SU-DHL-6 (cell line): ENCODE measurements at regions not wholly inside any gene's neighbourhood (a gene's known extent, or its start where the extent isn't known, plus 50 kb on each side); places are given as distances from the start of the nearest gene placed in this dataset.

Experiments
- H2AFZ ChIP-seq: fragments of 200-600 bp; sonication (generic); 2 replicates; pipeline ENCODE4 v1.6.1; 2014; ENCODE audit warnings: low read depth, mild to moderate bottlenecking, moderate library complexity, mixed read lengths, antibody characterized with exemption, low read length; ENCODE audit not compliant: severe bottlenecking
- H3F3A ChIP-seq: fragments of 200-600 bp; shearing (Covaris generic); 2 replicates; pipeline ENCODE4 v1.6.0; 2016; ENCODE audit warnings: antibody characterized with exemption, mild to moderate bottlenecking; ENCODE audit not compliant: insufficient read depth
- H3K27ac ChIP-seq: fragments of 200-600 bp; sonication (generic); 2 replicates; pipeline ENCODE4 v1.5.1; 2016; ENCODE audit warnings: low read depth, mild to moderate bottlenecking, low read length, moderate library complexity, mixed read lengths
- H3K27me3 ChIP-seq: fragments of 200-600 bp; sonication (generic), shearing (Covaris generic); 2 replicates; pipeline ENCODE4 v1.6.0; 2014; ENCODE audit warnings: mild to moderate bottlenecking, low read length
- H3K36me3 ChIP-seq: fragments of 200-600 bp; sonication (generic); 2 replicates; pipeline ENCODE4 v1.6.1; 2014; ENCODE audit warnings: mild to moderate bottlenecking, low read length, mixed read lengths
- H3K4me2 ChIP-seq: fragments of 300-600, 200-600 bp; shearing (Covaris generic), sonication (generic); 2 replicates; pipeline ENCODE4 v1.6.0; 2014; ENCODE audit warnings: low read length, low read depth, mild to moderate bottlenecking; ENCODE audit not compliant: poor library complexity, severe bottlenecking
- H3K4me3 ChIP-seq: fragments of 200-600 bp; sonication (generic); 2 replicates; pipeline ENCODE4 v1.5.1; 2014; ENCODE audit warnings: antibody characterized with exemption, low read length, mild to moderate bottlenecking, mixed read lengths; ENCODE audit not compliant: insufficient read depth, poor library complexity, severe bottlenecking
- H3K79me2 ChIP-seq: fragments of 200-600 bp; sonication (generic); 2 replicates; pipeline ENCODE4 v1.6.1; 2014; ENCODE audit warnings: mild to moderate bottlenecking, low read length, moderate library complexity; ENCODE audit not compliant: insufficient read depth
- H3K9ac ChIP-seq: fragments of 200-600 bp; sonication (generic); 2 replicates; pipeline ENCODE4 v1.7.0; 2014; ENCODE audit warnings: mild to moderate bottlenecking, low read length
- H3K9me2 ChIP-seq: fragments of 200-600 bp; sonication (generic); replicated peaks from 2 replicates; pipeline ENCODE4 v1.6.1; 2014; ENCODE audit warnings: low read length; ENCODE audit not compliant: insufficient read depth
- H3K9me3 ChIP-seq: fragments of 200-600 bp; sonication (generic); 2 replicates; pipeline ENCODE4 v1.6.1; 2014; ENCODE audit warnings: low read length, mixed read lengths; ENCODE audit not compliant: insufficient read depth
- H4K20me1 ChIP-seq: fragments of 200-600 bp; sonication (generic); 2 replicates; pipeline ENCODE4 v1.6.1; 2014; ENCODE audit warnings: low read depth, mild to moderate bottlenecking, antibody characterized with exemption, low read length, moderate library complexity, mixed read lengths
- CTCF ChIP-seq: fragments of 200-600 bp; sonication (generic); IDR thresholded peaks from one replicate; pipeline ENCODE4 v1.5.1; 2017; ENCODE audit warnings: antibody characterized with exemption, mild to moderate bottlenecking, low read length, moderate library complexity; ENCODE audit not compliant: insufficient read depth, poor library complexity, severe bottlenecking
- EZH2phosphoT487 ChIP-seq: fragments of 200-600 bp; sonication (generic), shearing (Covaris generic); conservative IDR thresholded peaks from 2 replicates; pipeline ENCODE4 v1.6.1; 2018; ENCODE audit warnings: mild to moderate bottlenecking, antibody characterized with exemption, low read length, moderate library complexity, mixed read lengths

- no peaks in the 10 kb centered on the region for H4K20me1 ChIP-seq
- H3K4me3 ChIP-seq, result no peak overlapping the region
- H3K27me3 ChIP-seq, result no peaks in the 10 kb centered on the region
- H2AFZ ChIP-seq, result no peak overlapping the region
- H3K9ac ChIP-seq, result no peak overlapping the region
- TF ChIP-seq EZH2phosphoT487 (no peak), CTCF (no peak)
- H3K9me2 ChIP-seq, result no peaks in the 10 kb centered on the region
- no peaks in the 10 kb centered on the region for H3K9me3 ChIP-seq
- H3K4me2 ChIP-seq, result no peak overlapping the region
- H3K27ac ChIP-seq, result no peak overlapping the region
- no peaks in the 10 kb centered on the region for H3F3A ChIP-seq
- H3K79me2 ChIP-seq, result no peaks in the 10 kb centered on the region
- H3K36me3 ChIP-seq, result no peaks in the 10 kb centered on the region
These were observed 56.4 kb upstream of the IER5L start for GRCh38 chr9:129234491-129234890.

- no peaks in the 10 kb centered on the region for H3F3A ChIP-seq
- H3K9me3 ChIP-seq, result no peaks in the 10 kb centered on the region
- no peaks in the 10 kb centered on the region for H3K27me3 ChIP-seq
- no peaks in the 10 kb centered on the region for H3K36me3 ChIP-seq
- H3K4me2 ChIP-seq, result no peak overlapping the region
- no peaks in the 10 kb centered on the region for H4K20me1 ChIP-seq
- H3K9me2 ChIP-seq, result no peaks in the 10 kb centered on the region
- no peaks in the 10 kb centered on the region for H3K79me2 ChIP-seq
- no peak overlapping the region for H3K4me3 ChIP-seq
- H3K27ac ChIP-seq, result no peak overlapping the region
- H3K9ac ChIP-seq, result no peak overlapping the region
- TF ChIP-seq EZH2phosphoT487 (no peak), CTCF (no peak)
- no peak overlapping the region for H2AFZ ChIP-seq
These were observed 55.0 kb upstream of the IER5L start for GRCh38 chr9:129232839-129233591.

GRCh38 chr9:129231759-129232158 lies 53.7 kb upstream of the IER5L start:
- no peak overlapping the region for H3K27ac ChIP-seq
- H3K9me3 ChIP-seq, result no peaks in the 10 kb centered on the region

More at GRCh38 chr9:129231759-129232158, 53.7 kb upstream of the IER5L start:
- no peaks in the 10 kb centered on the region for H3K9me2 ChIP-seq
- no peak for TF ChIP-seq EZH2phosphoT487
- TF ChIP-seq CTCF, result no peak
- no peaks in the 10 kb centered on the region for H3K36me3 ChIP-seq
- H3K27me3 ChIP-seq, result no peaks in the 10 kb centered on the region
- no peak overlapping the region for H3K4me3 ChIP-seq
- H3K79me2 ChIP-seq, result no peaks in the 10 kb centered on the region
- H3F3A ChIP-seq, result no peaks in the 10 kb centered on the region
- H3K4me2 ChIP-seq, result no peak overlapping the region
- no peaks in the 10 kb centered on the region for H4K20me1 ChIP-seq
- H2AFZ ChIP-seq, result no peak overlapping the region
- H3K9ac ChIP-seq, result no peak overlapping the region
